ENCODE measurements at regions not wholly inside any gene's neighbourhood (a gene's known extent, or its start where the extent isn't known, plus 50 kb on each side); places are given as distances from the start of the nearest gene placed in this dataset.
A peak's percentile ranks its signal among the peaks of the same experiment; 100 is the strongest.

GRCh38 chr2:145065342-145065741 is 545.4 kb upstream of the ZEB2 start:
- no peak for DNase-seq (ENCODE audit: low read depth in 4 of 4, low spot score in 3 of 4)

DNA sequence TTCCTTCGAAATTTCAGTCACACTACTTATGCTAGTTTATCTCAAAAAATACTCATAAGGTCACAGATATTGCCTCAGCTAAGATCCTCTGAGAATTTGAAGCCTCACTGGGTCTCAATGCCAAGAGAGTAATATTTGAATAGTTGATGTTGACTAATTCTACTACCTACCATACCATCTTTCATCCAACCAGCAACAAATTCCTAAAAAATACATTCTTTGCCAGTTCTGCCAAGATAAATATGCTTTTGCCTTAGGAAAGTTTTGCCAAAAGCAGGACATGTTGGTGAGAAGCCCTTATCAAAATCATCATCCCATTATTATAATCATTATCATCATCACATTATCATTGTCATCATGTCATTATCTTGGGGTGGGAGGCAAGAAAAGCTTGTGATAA is 544.6 kb upstream of the ZEB2 start:
- no peak for DNase-seq (ENCODE audit: low read depth in 4 of 4, low spot score in 3 of 4)

DNA sequence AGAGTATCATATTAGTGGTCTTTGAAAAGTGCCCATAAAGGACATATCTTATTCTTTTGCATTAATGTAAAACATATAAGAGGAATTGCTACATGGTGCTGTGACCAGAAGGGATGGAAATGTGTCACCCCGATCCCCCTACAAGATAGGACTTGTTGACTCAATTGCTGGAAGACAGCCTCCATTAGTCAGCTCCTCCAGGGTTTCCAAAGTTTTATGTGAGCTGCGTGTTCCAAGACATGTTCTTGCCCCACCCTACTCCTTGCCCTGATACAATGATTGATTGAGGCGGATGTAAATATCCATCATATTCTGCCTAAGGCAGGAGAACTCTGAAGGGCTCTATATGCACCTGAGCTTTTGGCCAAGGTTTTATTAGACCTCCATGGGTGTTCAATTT is 541.0 kb upstream of the ZEB2 start:
- DNase-seq (ENCODE audit: low read depth in 4 of 4, low spot score in 3 of 4): no peak

- peak in 2 of 4 donors; percentile 12 to 17 for DNase-seq (ENCODE audit: low read depth in 4 of 4, low spot score in 3 of 4)
Observed at GRCh38 chr2:145059914-145060313, 540.0 kb upstream of the ZEB2 start.

DNA sequence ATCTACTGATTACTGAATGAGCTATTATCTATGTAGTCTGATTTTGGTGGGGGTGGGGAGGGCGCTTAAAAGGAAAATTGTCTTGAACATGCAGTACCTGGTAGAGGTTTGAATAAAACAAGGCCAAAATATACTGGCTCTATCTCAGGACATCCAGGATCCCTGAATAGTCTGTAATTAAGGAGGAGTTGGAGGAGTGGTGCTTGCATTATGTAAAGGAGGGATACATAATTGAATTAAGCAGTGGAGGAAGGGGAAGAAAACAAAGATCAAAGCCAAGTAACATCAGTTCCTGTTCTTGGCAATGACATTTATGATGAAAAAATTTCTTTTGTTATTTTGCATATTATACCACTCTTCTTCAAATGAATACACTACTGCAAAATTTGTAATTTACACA is 539.4 kb upstream of the ZEB2 start:
- no peak for DNase-seq (ENCODE audit: low read depth in 4 of 4, low spot score in 3 of 4)

GRCh38 chr2:145058457-145058856 is 538.5 kb upstream of the ZEB2 start:
- no peak for DNase-seq (ENCODE audit: low read depth in 4 of 4, low spot score in 3 of 4)

DNA sequence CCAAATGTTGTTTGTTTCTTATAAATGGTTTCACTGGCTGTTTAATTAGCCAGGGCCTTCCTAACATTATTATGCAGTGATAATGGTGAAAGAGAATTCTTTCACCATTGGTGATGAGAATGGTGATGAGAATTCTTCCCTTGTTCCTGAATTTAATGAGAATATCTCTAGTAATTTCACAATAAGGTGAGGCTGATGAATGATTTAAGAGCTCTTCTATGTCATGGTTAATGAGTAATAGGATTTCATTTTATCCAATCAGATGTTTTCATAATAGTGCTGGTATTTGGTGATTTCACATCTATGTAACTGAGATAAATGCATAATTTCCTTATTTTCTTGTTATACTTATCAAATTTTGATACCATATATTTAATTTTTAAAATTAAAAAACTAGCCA is 535.7 kb upstream of the ZEB2 start:
- no peak for DNase-seq (ENCODE audit: low read depth in 4 of 4, low spot score in 3 of 4)

DNA sequence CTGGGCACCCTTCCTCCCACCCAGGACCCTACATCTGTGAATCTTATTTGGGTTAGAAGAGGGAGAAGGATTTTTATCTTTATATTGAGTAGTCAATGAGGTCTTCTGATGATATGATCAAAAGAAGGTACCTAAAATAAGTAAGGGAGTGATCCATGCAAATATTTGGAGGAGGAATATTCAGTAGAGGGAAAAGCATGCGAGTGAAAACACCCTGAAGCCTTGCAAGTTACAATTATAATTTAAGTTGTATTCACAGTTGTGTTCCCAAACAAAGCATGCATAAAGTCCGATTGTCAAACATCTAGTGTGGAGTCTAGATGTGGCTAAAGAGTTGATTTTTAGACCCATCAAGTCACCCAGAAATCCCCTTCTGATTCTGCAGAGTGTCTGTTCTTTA is 530.2 kb upstream of the ZEB2 start:
- DNase-seq (ENCODE audit: low read depth in 4 of 4, low spot score in 3 of 4): no peak

DNA sequence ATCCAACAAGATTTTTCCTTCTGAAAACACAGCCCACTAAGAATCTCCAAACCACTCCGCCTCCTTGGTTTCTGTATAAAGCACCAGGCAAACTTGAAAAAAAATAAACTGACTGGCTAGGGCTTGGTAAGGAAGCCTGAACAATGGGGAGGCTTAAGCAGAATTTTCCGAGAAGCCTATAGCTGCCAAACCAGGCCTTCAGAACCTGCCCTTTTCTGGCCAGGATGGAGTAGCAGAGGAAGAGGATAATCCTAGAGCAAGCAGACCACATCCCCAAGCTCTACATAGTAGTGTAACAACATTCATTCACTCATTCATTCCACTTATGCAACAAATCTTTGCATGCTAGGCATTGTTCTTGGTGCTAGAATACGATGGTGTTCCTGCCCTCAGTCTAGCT is 529.6 kb upstream of the ZEB2 start:
- DNase-seq (ENCODE audit: low read depth in 4 of 4, low spot score in 3 of 4): no peak

- DNase-seq (ENCODE audit: low read depth in 4 of 4, low spot score in 3 of 4): no peak
Observed at GRCh38 chr2:145047554-145047953, 527.6 kb upstream of the ZEB2 start.

- DNase-seq (ENCODE audit: low read depth in 4 of 4, low spot score in 3 of 4): no peak
Observed at GRCh38 chr2:145044491-145044890, 524.6 kb upstream of the ZEB2 start.

- DNase-seq (ENCODE audit: low read depth in 4 of 4, low spot score in 3 of 4): no peak
Observed at GRCh38 chr2:145043399-145043834, 523.5 kb upstream of the ZEB2 start.

- DNase-seq (ENCODE audit: low read depth in 4 of 4, low spot score in 3 of 4): no peak
Observed at GRCh38 chr2:145041706-145042105, 521.8 kb upstream of the ZEB2 start.

GRCh38 chr2:145040433-145040832 is 520.5 kb upstream of the ZEB2 start:
- no peak for DNase-seq (ENCODE audit: low read depth in 4 of 4, low spot score in 3 of 4)

- DNase-seq (ENCODE audit: low read depth in 4 of 4, low spot score in 3 of 4): no peak
Observed at GRCh38 chr2:145038041-145038525, 518.2 kb upstream of the ZEB2 start.

DNA sequence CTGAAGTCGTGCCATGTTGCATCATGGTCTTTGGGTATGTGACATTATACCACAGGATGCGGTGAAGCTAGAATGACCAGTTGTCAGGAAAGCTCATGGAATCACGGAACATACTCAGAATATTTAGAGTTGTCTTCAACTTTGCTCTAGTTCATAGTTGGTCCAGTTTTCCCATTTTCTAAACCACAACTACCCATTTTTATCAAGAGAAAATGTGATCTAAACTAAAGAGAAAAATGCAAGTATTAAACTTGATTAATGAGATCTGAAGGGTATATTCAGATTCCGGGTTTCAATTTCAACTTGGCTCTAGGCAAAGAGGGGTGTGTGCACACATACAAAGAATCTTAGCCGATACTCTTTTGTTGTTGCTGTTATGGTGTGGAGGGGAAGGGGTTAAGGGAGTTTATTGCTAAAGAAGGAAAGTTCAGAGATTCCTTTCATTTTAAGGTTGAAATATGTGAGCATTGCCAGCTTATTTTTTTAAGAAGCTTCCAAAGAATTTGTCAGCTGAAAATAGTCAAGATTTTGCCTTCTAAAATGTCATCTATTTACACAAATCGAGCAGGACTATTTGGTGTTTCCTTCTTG is 516.6 kb upstream of the ZEB2 start:
- no peak for DNase-seq (ENCODE audit: low read depth in 4 of 4, low spot score in 3 of 4)

- no peak for DNase-seq (ENCODE audit: low read depth in 4 of 4, low spot score in 3 of 4)
Observed at GRCh38 chr2:145034511-145034910, 514.6 kb upstream of the ZEB2 start.

- no peak for DNase-seq (ENCODE audit: low read depth in 4 of 4, low spot score in 3 of 4)
Observed at GRCh38 chr2:145033438-145033837, 513.5 kb upstream of the ZEB2 start.

DNA sequence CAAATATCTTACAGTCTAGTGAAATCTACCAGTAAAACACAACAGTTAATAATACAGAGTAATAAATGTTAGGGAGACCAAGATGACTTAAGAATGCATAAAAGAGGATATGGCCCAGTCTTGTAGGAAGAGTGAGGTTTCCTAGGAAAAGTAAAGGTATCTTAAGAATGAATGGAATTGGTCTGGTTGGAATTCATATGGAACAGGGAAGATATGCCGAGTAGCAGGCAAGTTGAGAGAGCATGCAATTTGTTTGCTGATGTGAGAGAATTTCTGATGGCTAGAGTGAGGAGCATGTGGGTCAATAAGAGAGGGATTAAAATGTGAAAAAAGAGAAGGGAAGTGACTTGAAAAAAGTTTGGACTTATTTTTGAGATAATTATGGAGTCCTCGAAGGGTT is 512.9 kb upstream of the ZEB2 start:
- no peak for DNase-seq (ENCODE audit: low read depth in 4 of 4, low spot score in 3 of 4)

- no peak for DNase-seq (ENCODE audit: low read depth in 4 of 4, low spot score in 3 of 4)
Observed at GRCh38 chr2:145029873-145030272, 510.0 kb upstream of the ZEB2 start.

GRCh38 chr2:145029081-145029480 is 509.2 kb upstream of the ZEB2 start:
- DNase-seq (ENCODE audit: low read depth in 4 of 4, low spot score in 3 of 4): no peak

GRCh38 chr2:145028101-145028920 is 508.4 kb upstream of the ZEB2 start:
- DNase-seq (ENCODE audit: low read depth in 4 of 4, low spot score in 3 of 4): no peak
